ENCODE measurements at regions not wholly inside any gene's neighbourhood (a gene's known extent, or its start where the extent isn't known, plus 50 kb on each side); places are given as distances from the start of the nearest gene placed in this dataset.
A peak's percentile ranks its signal among the peaks of the same experiment; 100 is the strongest.

DNA sequence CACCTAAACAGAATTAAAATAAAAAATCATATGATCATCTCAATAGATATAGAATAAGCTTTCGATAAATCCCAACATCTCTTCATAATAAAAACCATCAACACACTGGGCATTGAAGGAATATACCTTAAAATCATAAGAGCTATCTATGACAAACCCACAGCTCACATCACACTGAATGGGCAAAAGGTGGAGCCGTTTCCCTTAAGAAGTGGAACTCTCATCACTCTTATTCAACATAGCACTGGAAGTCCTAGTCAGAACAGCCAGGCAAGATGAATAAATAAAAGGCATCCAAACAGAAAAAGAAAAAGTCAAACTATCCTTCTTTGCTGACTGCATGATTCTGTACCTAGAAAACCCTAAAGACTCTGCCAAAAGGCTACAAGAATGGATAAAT lies 510.3 kb downstream of the ZNF804A start:
- no TSS peak for BruUV-seq (replicated peaks)
- no peaks in the 10 kb centered on the region for H3K36me3 Mint-ChIP-seq (ENCODE audit: insufficient read depth, unreplicated experiment)
- TF ChIP-seq, protein P1, sequence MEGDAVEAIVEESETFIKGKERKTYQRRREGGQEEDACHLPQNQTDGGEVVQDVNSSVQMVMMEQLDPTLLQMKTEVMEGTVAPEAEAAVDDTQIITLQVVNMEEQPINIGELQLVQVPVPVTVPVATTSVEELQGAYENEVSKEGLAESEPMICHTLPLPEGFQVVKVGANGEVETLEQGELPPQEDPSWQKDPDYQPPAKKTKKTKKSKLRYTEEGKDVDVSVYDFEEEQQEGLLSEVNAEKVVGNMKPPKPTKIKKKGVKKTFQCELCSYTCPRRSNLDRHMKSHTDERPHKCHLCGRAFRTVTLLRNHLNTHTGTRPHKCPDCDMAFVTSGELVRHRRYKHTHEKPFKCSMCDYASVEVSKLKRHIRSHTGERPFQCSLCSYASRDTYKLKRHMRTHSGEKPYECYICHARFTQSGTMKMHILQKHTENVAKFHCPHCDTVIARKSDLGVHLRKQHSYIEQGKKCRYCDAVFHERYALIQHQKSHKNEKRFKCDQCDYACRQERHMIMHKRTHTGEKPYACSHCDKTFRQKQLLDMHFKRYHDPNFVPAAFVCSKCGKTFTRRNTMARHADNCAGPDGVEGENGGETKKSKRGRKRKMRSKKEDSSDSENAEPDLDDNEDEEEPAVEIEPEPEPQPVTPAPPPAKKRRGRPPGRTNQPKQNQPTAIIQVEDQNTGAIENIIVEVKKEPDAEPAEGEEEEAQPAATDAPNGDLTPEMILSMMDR (IDR thresholded peaks at IDR 0.05; ENCODE audit: unreplicated experiment), result no peak
- no peak overlapping the region for H3K27ac Mint-ChIP-seq (ENCODE audit: unreplicated experiment)
- intact Hi-C loops (cut with micrococcal nuclease; ENCODE audit: unreplicated experiment), result no loop called here
- peaks cover 2% of the 10 kb centered on the region for H3K9me3 Mint-ChIP-seq (ENCODE audit: low read depth, unreplicated experiment)
- DNase-seq, result no peak
- CTCF ChIA-PET, result no interaction called here
- H3K27me3 Mint-ChIP-seq (ENCODE audit: unreplicated experiment), result no peaks in the 10 kb centered on the region
- no peaks in the 10 kb centered on the region for H3K4me1 Mint-ChIP-seq (ENCODE audit: low read depth, unreplicated experiment)
- H3K4me3 Mint-ChIP-seq (ENCODE audit: low read depth, unreplicated experiment), result no peak overlapping the region

DNA sequence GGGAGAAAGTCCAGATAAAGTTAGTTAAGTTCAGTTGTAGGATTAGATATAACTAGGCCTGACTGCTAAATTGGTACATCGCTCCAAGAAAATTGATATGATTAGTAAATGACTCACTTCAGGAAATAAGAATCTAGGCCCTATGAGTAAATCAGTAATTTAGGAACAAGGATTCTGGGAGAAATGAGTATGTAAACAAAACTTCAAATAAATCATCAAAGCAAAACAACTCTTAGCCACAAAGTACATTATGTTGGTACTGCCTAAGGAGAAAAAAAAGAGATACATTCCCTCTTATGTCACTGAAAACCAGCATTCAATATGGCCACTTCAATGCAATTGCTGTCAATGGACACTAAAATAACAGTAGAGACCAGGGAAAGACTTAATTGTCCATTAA lies 529.1 kb downstream of the ZNF804A start:
- Mint-ChIP-seq H3K9me3 (ENCODE audit: low read depth, unreplicated experiment) (no peaks in the 10 kb centered on the region), H3K36me3 (ENCODE audit: insufficient read depth, unreplicated experiment) (no peaks in the 10 kb centered on the region), H3K4me1 (ENCODE audit: low read depth, unreplicated experiment) (peaks cover 10% of the 10 kb centered on the region), H3K27me3 (ENCODE audit: unreplicated experiment) (no peaks in the 10 kb centered on the region), H3K27ac (ENCODE audit: unreplicated experiment) (peak overlapping the region; percentile 9), H3K4me3 (ENCODE audit: low read depth, unreplicated experiment) (no peak overlapping the region)
- intact Hi-C loops (cut with micrococcal nuclease; ENCODE audit: unreplicated experiment), result no loop called here
- no peak for DNase-seq
- TF ChIP-seq, protein P1 (IDR thresholded peaks at IDR 0.05; ENCODE audit: unreplicated experiment), result no peak
- CTCF ChIA-PET, result no interaction called here
- no TSS peak for BruUV-seq (replicated peaks)

DNA sequence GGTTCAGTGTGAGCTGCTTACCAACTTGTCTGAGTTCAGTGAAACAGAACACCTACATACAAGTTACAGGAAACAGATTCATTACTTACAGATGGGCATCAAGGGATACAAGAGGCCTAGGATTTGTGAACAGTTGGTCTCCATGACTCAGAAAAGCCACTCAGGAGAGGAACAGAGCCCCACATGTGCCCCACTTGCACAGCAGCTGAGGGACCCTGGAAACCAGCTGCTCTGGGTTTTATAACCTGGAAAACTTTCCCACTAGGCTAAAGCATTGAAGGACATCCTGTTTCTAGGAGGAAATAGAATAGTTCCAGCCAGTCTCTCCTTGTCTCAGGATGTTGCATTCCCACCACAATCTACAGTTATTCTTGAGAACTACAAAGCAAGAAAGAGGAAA lies 530.0 kb downstream of the ZNF804A start:
- H3K27ac Mint-ChIP-seq (ENCODE audit: unreplicated experiment), result no peak overlapping the region
- H3K27me3 Mint-ChIP-seq (ENCODE audit: unreplicated experiment), result no peaks in the 10 kb centered on the region
- no peaks in the 10 kb centered on the region for H3K9me3 Mint-ChIP-seq (ENCODE audit: low read depth, unreplicated experiment)
- no TSS peak for BruUV-seq (replicated peaks)
- CTCF ChIA-PET, result no interaction called here
- intact Hi-C loops (cut with micrococcal nuclease; ENCODE audit: unreplicated experiment), result no loop called here
- peaks cover 10% of the 10 kb centered on the region for H3K4me1 Mint-ChIP-seq (ENCODE audit: low read depth, unreplicated experiment)
- no peaks in the 10 kb centered on the region for H3K36me3 Mint-ChIP-seq (ENCODE audit: insufficient read depth, unreplicated experiment)
- TF ChIP-seq, protein P1 (IDR thresholded peaks at IDR 0.05; ENCODE audit: unreplicated experiment), result no peak
- no peak for DNase-seq
- H3K4me3 Mint-ChIP-seq (ENCODE audit: low read depth, unreplicated experiment), result no peak overlapping the region

DNA sequence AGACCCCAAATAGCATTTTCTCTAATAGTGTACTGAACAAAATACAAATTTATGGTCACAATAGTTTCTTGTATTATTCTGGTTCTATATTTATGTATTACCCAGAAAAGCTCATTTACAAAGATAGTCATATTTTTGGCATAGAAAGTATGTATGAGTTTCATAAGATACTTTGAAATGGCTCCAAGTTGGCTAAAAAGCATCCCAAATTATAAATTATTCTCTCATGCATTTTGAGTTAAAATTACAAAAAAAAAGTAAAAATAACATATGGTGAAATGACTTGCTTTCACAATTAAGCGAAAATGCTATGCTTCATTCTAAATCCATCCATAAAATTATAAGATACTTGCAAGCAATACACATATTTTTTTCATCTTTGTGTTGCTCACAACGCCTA lies 530.7 kb downstream of the ZNF804A start:
- intact Hi-C loops (cut with micrococcal nuclease; ENCODE audit: unreplicated experiment), result no loop called here
- H3K27me3 Mint-ChIP-seq (ENCODE audit: unreplicated experiment), result no peaks in the 10 kb centered on the region
- H3K4me3 Mint-ChIP-seq (ENCODE audit: low read depth, unreplicated experiment), result no peak overlapping the region
- H3K27ac Mint-ChIP-seq (ENCODE audit: unreplicated experiment), result no peak overlapping the region
- CTCF ChIA-PET, result no interaction called here
- DNase-seq, result no peak
- BruUV-seq (replicated peaks), result no TSS peak
- H3K4me1 Mint-ChIP-seq (ENCODE audit: low read depth, unreplicated experiment), result peaks cover 10% of the 10 kb centered on the region
- TF ChIP-seq, protein P1 (IDR thresholded peaks at IDR 0.05; ENCODE audit: unreplicated experiment), result no peak
- H3K9me3 Mint-ChIP-seq (ENCODE audit: low read depth, unreplicated experiment), result no peaks in the 10 kb centered on the region
- H3K36me3 Mint-ChIP-seq (ENCODE audit: insufficient read depth, unreplicated experiment), result no peaks in the 10 kb centered on the region

DNA sequence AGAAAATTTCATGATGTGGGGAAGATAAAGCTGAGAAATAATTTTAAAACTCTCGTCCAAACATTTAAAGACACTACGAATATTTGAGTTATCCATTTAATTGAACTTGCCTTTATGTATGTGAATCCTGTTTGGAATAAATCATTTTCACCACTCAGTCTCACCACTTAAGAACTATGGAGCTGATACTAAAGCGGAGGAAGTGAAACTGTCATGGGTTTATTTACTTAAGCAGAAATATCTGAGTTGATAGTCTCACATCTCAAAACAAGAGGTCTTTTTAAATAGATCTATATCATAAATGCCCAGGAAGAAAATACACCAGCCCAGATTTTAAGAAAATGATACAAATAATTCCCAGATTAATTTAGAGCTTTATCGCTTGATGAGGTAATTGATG lies 532.4 kb downstream of the ZNF804A start:
- Mint-ChIP-seq H3K4me1 (ENCODE audit: low read depth, unreplicated experiment) (peaks cover 10% of the 10 kb centered on the region), H3K4me3 (ENCODE audit: low read depth, unreplicated experiment) (no peak overlapping the region), H3K9me3 (ENCODE audit: low read depth, unreplicated experiment) (no peaks in the 10 kb centered on the region), H3K27me3 (ENCODE audit: unreplicated experiment) (no peaks in the 10 kb centered on the region), H3K36me3 (ENCODE audit: insufficient read depth, unreplicated experiment) (no peaks in the 10 kb centered on the region), H3K27ac (ENCODE audit: unreplicated experiment) (no peak overlapping the region)
- BruUV-seq (replicated peaks), result no TSS peak
- DNase-seq, result no peak
- CTCF ChIA-PET, result no interaction called here
- intact Hi-C loops (cut with micrococcal nuclease; ENCODE audit: unreplicated experiment), result loop anchor here (10.0 kb wide), 1 partner anchor 176 kb away; no protein-coding TSS in a partner anchor
- TF ChIP-seq, protein P1 (IDR thresholded peaks at IDR 0.05; ENCODE audit: unreplicated experiment), result no peak
